ENCODE measurements at regions not wholly inside any gene's neighbourhood (a gene's known extent, or its start where the extent isn't known, plus 50 kb on each side); places are given as distances from the start of the nearest gene placed in this dataset.

- TF ChIP-seq EZH2phosphoT487 (IDR thresholded peaks at IDR 0.05; ENCODE audit: insufficient read depth, low read depth): no peak
- no peak for TF ChIP-seq EZH2 (IDR thresholded peaks at IDR 0.05; ENCODE audit: insufficient read depth, poor library complexity, severe bottlenecking)
Observed at GRCh38 chr16:88323041-88323440, 59.7 kb upstream of the ZNF469 start.

Data from GM23248 (cell line).